HEK293T (cell line): ENCODE measurements at regions not wholly inside any gene's neighbourhood (a gene's known extent, or its start where the extent isn't known, plus 50 kb on each side); places are given as distances from the start of the nearest gene placed in this dataset.

Source experiments
- ARNT ChIP-seq: fragments of 450-650 bp; IDR thresholded peaks from 2 replicates; pipeline ENCODE4 v1.6.1; 2017; ENCODE audit warnings: mild to moderate bottlenecking
- BHLHE40 ChIP-seq: fragments of 450-650 bp; IDR thresholded peaks from 2 replicates; pipeline ENCODE4 v1.6.1; 2016; ENCODE audit warnings: mild to moderate bottlenecking, moderate library complexity, borderline replicate concordance
- FOXK2 ChIP-seq: fragments of 450-650 bp; IDR thresholded peaks from 2 replicates; pipeline ENCODE4 v1.6.1; 2016; ENCODE audit warnings: mild to moderate bottlenecking
- HDGF ChIP-seq: fragments of 450-650 bp; IDR thresholded peaks from 2 replicates; pipeline ENCODE4 v1.6.1; 2017; ENCODE audit warnings: antibody characterized with exemption, borderline replicate concordance
- LEF1 ChIP-seq: fragments of 450-650 bp; IDR thresholded peaks from 2 replicates; pipeline ENCODE4 v1.6.1; 2017; ENCODE audit warnings: mild to moderate bottlenecking, borderline replicate concordance
- PKNOX1 ChIP-seq: fragments of 450-650 bp; IDR thresholded peaks from 2 replicates; pipeline ENCODE4 v1.6.1; 2016
- SP1 ChIP-seq: fragments of 450-650 bp; IDR thresholded peaks from 2 replicates; pipeline ENCODE4 v1.6.1; 2017
- SUZ12 ChIP-seq: fragments of 450-650 bp; IDR thresholded peaks from 2 replicates; pipeline ENCODE4 v1.6.1; 2016; ENCODE audit warnings: mild to moderate bottlenecking
- ZNF384 ChIP-seq: fragments of 450-650 bp; IDR thresholded peaks from 2 replicates; pipeline ENCODE4 v1.6.1; 2016

- TF ChIP-seq FOXK2 (no peak), LEF1 (no peak), ARNT (no peak), ZNF384 (no peak), SP1 (no peak), PKNOX1 (no peak), HDGF (no peak), SUZ12 (no peak), BHLHE40 (no peak)
Observed at GRCh38 chr3:3951071-3951470, 151.8 kb downstream of the LRRN1 start.
